SK-N-SH treated with all-trans-retinoic acid at 6 μM for 48 hours (cell line): ENCODE measurements at regions not wholly inside any gene's neighbourhood (a gene's known extent, or its start where the extent isn't known, plus 50 kb on each side); places are given as distances from the start of the nearest gene placed in this dataset.

Source experiments
- ATAC-seq: fragments of 200-7000 bp; cut with Tn5 transposase; 3 replicates; pipeline ENCODE4 v1.9.1; 2020; ENCODE audit warnings: mild to moderate bottlenecking, moderate library complexity
- ARNTL ChIP-seq: fragments of 450-650 bp; formaldehyde crosslinking; IDR thresholded peaks from 2 replicates; pipeline ENCODE4 v1.5.0; 2020; ENCODE audit warnings: low read depth, mild to moderate bottlenecking, moderate library complexity, borderline replicate concordance
- BACH2 ChIP-seq: fragments of 250-450 bp; sonication (Bioruptor Pico); IDR thresholded peaks from 2 replicates; pipeline ENCODE4 v1.9.0; 2021; ENCODE audit warnings: mild to moderate bottlenecking, borderline replicate concordance
- CSDC2 ChIP-seq: fragments of 250-450 bp; sonication (Bioruptor Pico); IDR thresholded peaks from 2 replicates; pipeline ENCODE4 v1.5.0; 2020; ENCODE audit warnings: mild to moderate bottlenecking, moderate library complexity
- ESRRG ChIP-seq: fragments of 250-450 bp; sonication (Bioruptor Pico); IDR thresholded peaks from 2 replicates; pipeline ENCODE4 v1.6.1; 2021; ENCODE audit warnings: mild to moderate bottlenecking
- GLIS3 ChIP-seq: fragments of 250-450 bp; sonication (Bioruptor Pico); IDR thresholded peaks from 2 replicates; pipeline ENCODE4 v1.5.0; 2020; ENCODE audit warnings: mild to moderate bottlenecking, moderate library complexity
- ISL1 ChIP-seq: fragments of 250-450 bp; sonication (Bioruptor Pico); IDR thresholded peaks from 2 replicates; pipeline ENCODE4 v2.1.2; 2022; ENCODE audit warnings: mild to moderate bottlenecking, moderate library complexity
- OSR1 ChIP-seq: fragments of 250-450 bp; sonication (Bioruptor Pico); IDR thresholded peaks from 2 replicates; pipeline ENCODE4 v1.8.0; 2022; ENCODE audit warnings: moderate library complexity, mild to moderate bottlenecking, inconsistent platforms
- PPARA ChIP-seq: fragments of 250-450 bp; sonication (Bioruptor Pico); IDR thresholded peaks from 2 replicates; pipeline ENCODE4 v1.5.0; 2020; ENCODE audit warnings: mild to moderate bottlenecking, borderline replicate concordance
- RARB ChIP-seq: fragments of 250-450 bp; sonication (Bioruptor Pico); IDR thresholded peaks from 2 replicates; pipeline ENCODE4 v1.8.0; 2021; ENCODE audit warnings: mild to moderate bottlenecking, moderate library complexity
- SNAI2 ChIP-seq: fragments of 250-450 bp; sonication (Bioruptor Pico); IDR thresholded peaks from 2 replicates; pipeline ENCODE4 v1.5.0; 2020; ENCODE audit warnings: mild to moderate bottlenecking, moderate library complexity
- TCF4 ChIP-seq: fragments of 250-450 bp; sonication (Bioruptor Pico); IDR thresholded peaks from 2 replicates; pipeline ENCODE4 v1.8.0; 2021; ENCODE audit warnings: mild to moderate bottlenecking, moderate library complexity, borderline replicate concordance
- TOX ChIP-seq: fragments of 250-450 bp; sonication (Bioruptor Pico); IDR thresholded peaks from 2 replicates; pipeline ENCODE4 v1.8.0; 2021; ENCODE audit warnings: mild to moderate bottlenecking, moderate library complexity, borderline replicate concordance
- ZC3H10 ChIP-seq: fragments of 250-450 bp; sonication (Bioruptor Pico); IDR thresholded peaks from 2 replicates; pipeline ENCODE4 v1.5.1; 2021; ENCODE audit warnings: mild to moderate bottlenecking, moderate library complexity
- ZFP3 ChIP-seq: fragments of 250-450 bp; sonication (Bioruptor Pico); IDR thresholded peaks from 2 replicates; pipeline ENCODE4 v1.5.0; 2020; ENCODE audit warnings: mild to moderate bottlenecking, moderate library complexity
- ZFP30 ChIP-seq: fragments of 450-650 bp; formaldehyde crosslinking; IDR thresholded peaks from 2 replicates; pipeline ENCODE4 v1.5.0; 2022; ENCODE audit warnings: mild to moderate bottlenecking, moderate library complexity
- ZNF565 ChIP-seq: fragments of 450-650 bp; formaldehyde crosslinking; conservative IDR thresholded peaks from 2 replicates; pipeline ENCODE4 v1.5.0; 2020; ENCODE audit warnings: low read depth, mild to moderate bottlenecking, moderate library complexity
- ZNF70 ChIP-seq: fragments of 450-650 bp; formaldehyde crosslinking; IDR thresholded peaks from 2 replicates; pipeline ENCODE4 v1.5.0; 2020; ENCODE audit warnings: mild to moderate bottlenecking, moderate library complexity
- ZNF8 ChIP-seq: fragments of 450-650 bp; formaldehyde crosslinking; IDR thresholded peaks from 2 replicates; pipeline ENCODE4 v1.5.0; 2020; ENCODE audit warnings: mild to moderate bottlenecking, moderate library complexity
- TF ChIP-seq, protein P1 (sequence below): fragments of 250-450 bp; sonication (Bioruptor Pico); IDR thresholded peaks from 2 replicates; pipeline ENCODE4 v1.8.0; 2021; ENCODE audit warnings: low read depth, mild to moderate bottlenecking, moderate library complexity, borderline replicate concordance
- TF ChIP-seq, protein P2 (sequence below): fragments of 250-450 bp; sonication (Bioruptor Pico); IDR thresholded peaks from 2 replicates; pipeline ENCODE4 v1.5.0; 2020; ENCODE audit warnings: mild to moderate bottlenecking, moderate library complexity
- TF ChIP-seq, protein P3 (sequence below): fragments of 250-450 bp; sonication (Bioruptor Pico); IDR thresholded peaks from 2 replicates; pipeline ENCODE4 v1.5.1; 2021; ENCODE audit warnings: mild to moderate bottlenecking, moderate library complexity
- TF ChIP-seq, protein P4 (sequence below): fragments of 250-450 bp; sonication (Bioruptor Pico); IDR thresholded peaks from 2 replicates; pipeline ENCODE4 v1.8.0; 2020; ENCODE audit warnings: mild to moderate bottlenecking, moderate library complexity, borderline replicate concordance

DNA sequence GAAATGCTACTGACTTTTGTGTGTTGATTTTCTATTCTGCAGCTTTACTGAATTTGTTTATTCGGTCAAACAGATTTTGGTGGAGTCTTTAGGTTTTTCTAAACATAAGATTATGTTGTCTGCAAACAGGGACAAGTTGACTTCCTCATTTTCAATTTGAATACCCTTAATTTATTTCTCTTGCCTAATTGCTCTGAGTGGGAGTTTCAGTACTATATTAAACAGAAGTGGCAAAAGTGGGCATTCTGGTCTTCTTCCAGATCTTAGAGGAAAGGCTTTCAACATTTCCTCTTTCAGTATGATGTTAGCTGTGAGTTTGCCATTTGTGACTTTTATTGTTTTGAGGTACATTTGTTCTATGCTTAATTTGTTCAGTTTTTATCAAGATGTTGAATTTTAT is 268.5 kb downstream of the WNT5A start:
- ATAC-seq = no peak
- no peak for TF ChIP-seq ESRRG (CRISPR knock-in tag)
- no peak for TF ChIP-seq PPARA

DNA sequence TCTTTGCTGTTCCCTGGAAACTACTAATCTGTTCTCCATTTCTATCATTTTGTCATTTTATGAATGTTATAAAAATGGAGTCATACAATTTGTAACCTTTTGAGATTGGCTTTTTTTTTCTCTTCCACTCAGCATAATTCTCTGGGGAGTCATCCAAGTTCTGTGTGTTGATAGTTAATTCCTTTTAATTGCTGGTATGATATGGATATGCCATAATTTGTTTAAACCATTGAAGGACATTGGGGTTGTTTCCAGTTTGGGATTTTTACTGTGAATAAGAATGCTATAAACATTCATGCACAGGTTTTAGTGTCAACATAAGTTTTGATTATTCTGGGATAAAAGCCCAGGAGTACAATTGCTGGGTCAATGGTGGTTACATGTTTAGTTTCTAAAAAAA is 279.4 kb downstream of the WNT5A start:
- ATAC-seq = no peak
- TF ChIP-seq, protein P1, sequence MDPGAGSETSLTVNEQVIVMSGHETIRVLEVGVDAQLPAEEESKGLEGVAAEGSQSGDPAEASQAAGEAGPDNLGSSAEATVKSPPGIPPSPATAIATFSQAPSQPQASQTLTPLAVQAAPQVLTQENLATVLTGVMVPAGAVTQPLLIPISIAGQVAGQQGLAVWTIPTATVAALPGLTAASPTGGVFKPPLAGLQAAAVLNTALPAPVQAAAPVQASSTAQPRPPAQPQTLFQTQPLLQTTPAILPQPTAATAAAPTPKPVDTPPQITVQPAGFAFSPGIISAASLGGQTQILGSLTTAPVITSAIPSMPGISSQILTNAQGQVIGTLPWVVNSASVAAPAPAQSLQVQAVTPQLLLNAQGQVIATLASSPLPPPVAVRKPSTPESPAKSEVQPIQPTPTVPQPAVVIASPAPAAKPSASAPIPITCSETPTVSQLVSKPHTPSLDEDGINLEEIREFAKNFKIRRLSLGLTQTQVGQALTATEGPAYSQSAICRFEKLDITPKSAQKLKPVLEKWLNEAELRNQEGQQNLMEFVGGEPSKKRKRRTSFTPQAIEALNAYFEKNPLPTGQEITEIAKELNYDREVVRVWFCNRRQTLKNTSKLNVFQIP (CRISPR knock-in tag) = no peak
- no peak for TF ChIP-seq ARNTL (CRISPR knock-in tag)

DNA sequence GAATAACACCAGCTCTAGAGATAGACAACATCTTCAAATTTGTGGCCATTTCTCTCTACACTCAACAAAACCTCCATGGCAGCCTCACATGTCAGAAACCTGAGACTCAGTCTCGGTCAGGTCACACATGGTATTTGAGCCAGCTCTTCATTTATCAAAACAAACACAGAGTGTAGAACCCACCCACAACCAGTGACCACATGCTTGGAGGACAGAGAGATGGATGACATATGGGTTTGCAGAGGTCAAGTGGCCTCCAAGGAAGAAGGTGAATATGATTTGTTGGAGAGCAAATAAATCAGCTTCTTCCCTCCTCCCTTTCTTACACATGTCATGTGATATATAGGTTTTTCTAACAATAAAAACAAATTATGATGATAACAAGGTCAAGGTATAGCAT is 278.1 kb upstream of the LRTM1 start:
- ATAC-seq = no peak
- no peak for TF ChIP-seq ZNF8 (CRISPR knock-in tag)
- no peak for TF ChIP-seq ZNF70
- TF ChIP-seq PPARA = no peak
- no peak for TF ChIP-seq ZC3H10
- TF ChIP-seq ZFP3 (CRISPR knock-in tag) = no peak
- TF ChIP-seq ARNTL (CRISPR knock-in tag) = no peak
- no peak for TF ChIP-seq OSR1 (CRISPR knock-in tag)

DNA sequence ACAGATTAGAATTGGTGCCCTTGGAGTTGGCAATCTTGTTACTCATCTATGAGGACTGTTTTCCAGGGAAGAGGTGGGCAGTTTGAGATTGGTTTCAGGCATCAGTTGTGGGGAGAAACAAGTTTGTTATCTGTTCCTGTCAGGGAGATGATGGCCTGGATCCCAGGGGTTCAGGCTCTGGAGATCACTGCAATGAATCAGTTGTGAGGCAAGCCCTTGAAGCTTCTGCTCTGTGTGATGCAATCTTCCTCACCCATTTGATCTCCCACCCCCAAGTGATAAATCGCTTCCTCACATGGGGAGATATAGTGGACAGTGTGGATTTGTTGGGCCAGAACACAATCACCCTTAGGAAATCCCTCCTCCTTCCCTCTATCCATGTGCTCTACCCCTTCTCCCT is 276.6 kb upstream of the LRTM1 start:
- TF ChIP-seq, protein P1 (CRISPR knock-in tag) = no peak
- TF ChIP-seq ZNF565 (no peak), ISL1 (no peak), ZNF70 (no peak), TOX (CRISPR knock-in tag) (no peak), ZNF8 (CRISPR knock-in tag) (no peak), BACH2 (CRISPR knock-in tag) (no peak)
- TF ChIP-seq, protein P2, sequence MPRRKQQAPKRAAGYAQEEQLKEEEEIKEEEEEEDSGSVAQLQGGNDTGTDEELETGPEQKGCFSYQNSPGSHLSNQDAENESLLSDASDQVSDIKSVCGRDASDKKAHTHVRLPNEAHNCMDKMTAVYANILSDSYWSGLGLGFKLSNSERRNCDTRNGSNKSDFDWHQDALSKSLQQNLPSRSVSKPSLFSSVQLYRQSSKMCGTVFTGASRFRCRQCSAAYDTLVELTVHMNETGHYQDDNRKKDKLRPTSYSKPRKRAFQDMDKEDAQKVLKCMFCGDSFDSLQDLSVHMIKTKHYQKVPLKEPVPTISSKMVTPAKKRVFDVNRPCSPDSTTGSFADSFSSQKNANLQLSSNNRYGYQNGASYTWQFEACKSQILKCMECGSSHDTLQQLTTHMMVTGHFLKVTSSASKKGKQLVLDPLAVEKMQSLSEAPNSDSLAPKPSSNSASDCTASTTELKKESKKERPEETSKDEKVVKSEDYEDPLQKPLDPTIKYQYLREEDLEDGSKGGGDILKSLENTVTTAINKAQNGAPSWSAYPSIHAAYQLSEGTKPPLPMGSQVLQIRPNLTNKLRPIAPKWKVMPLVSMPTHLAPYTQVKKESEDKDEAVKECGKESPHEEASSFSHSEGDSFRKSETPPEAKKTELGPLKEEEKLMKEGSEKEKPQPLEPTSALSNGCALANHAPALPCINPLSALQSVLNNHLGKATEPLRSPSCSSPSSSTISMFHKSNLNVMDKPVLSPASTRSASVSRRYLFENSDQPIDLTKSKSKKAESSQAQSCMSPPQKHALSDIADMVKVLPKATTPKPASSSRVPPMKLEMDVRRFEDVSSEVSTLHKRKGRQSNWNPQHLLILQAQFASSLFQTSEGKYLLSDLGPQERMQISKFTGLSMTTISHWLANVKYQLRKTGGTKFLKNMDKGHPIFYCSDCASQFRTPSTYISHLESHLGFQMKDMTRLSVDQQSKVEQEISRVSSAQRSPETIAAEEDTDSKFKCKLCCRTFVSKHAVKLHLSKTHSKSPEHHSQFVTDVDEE (CRISPR knock-in tag) = no peak
- no peak for ATAC-seq

DNA sequence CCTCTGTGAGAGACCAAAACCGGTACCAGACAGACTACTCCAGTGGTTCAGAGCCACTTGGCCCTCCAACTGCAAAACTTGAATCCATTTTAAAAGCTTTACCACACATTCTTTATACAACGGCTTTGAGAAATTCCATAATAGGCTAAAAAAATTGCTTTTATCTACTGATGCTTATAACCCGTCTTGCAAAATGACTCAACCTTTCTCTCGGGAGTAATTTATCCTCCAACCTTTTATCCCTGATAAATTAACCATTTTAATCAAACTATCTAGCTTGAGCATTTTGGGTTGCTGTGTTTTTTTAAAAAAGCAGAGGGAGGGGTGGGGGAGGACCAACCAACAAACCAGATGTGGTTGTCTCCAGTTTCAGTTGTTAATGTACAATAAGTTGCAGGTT is 275.7 kb upstream of the LRTM1 start:
- ATAC-seq = no peak

More for the DNA sequence above, 275.7 kb upstream of the LRTM1 start:
- TF ChIP-seq ZNF8 (CRISPR knock-in tag) (no peak), TOX (CRISPR knock-in tag) (no peak), GLIS3 (CRISPR knock-in tag) (no peak), OSR1 (CRISPR knock-in tag) (no peak), PPARA (no peak), SNAI2 (no peak), ISL1 (no peak), TCF4 (no peak), ARNTL (CRISPR knock-in tag) (no peak), CSDC2 (CRISPR knock-in tag) (no peak), ZC3H10 (no peak), ESRRG (CRISPR knock-in tag) (no peak), BACH2 (CRISPR knock-in tag) (no peak), ZNF70 (no peak), ZFP30 (CRISPR knock-in tag) (no peak), ZFP3 (CRISPR knock-in tag) (no peak), RARB (CRISPR knock-in tag) (no peak)
- TF ChIP-seq, protein P3, sequence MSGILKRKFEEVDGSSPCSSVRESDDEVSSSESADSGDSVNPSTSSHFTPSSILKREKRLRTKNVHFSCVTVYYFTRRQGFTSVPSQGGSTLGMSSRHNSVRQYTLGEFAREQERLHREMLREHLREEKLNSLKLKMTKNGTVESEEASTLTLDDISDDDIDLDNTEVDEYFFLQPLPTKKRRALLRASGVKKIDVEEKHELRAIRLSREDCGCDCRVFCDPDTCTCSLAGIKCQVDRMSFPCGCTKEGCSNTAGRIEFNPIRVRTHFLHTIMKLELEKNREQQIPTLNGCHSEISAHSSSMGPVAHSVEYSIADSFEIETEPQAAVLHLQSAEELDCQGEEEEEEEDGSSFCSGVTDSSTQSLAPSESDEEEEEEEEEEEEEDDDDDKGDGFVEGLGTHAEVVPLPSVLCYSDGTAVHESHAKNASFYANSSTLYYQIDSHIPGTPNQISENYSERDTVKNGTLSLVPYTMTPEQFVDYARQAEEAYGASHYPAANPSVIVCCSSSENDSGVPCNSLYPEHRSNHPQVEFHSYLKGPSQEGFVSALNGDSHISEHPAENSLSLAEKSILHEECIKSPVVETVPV (CRISPR knock-in tag) = no peak
- TF ChIP-seq, protein P4, sequence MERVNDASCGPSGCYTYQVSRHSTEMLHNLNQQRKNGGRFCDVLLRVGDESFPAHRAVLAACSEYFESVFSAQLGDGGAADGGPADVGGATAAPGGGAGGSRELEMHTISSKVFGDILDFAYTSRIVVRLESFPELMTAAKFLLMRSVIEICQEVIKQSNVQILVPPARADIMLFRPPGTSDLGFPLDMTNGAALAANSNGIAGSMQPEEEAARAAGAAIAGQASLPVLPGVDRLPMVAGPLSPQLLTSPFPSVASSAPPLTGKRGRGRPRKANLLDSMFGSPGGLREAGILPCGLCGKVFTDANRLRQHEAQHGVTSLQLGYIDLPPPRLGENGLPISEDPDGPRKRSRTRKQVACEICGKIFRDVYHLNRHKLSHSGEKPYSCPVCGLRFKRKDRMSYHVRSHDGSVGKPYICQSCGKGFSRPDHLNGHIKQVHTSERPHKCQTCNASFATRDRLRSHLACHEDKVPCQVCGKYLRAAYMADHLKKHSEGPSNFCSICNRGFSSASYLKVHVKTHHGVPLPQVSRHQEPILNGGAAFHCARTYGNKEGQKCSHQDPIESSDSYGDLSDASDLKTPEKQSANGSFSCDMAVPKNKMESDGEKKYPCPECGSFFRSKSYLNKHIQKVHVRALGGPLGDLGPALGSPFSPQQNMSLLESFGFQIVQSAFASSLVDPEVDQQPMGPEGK (CRISPR knock-in tag) = no peak
- TF ChIP-seq, protein P2 (CRISPR knock-in tag) = no peak
- TF ChIP-seq, all 23 proteins: peak for 0
